VCaP (cell line): ENCODE measurements at regions not wholly inside any gene's neighbourhood (a gene's known extent, or its start where the extent isn't known, plus 50 kb on each side); places are given as distances from the start of the nearest gene placed in this dataset.
"Not testable (repeated sequence)": the region's sequence is repeated elsewhere in the genome, so short reads cannot be mapped to it uniquely, and the experiment has no call there.

ENCODE experiments used
- H3K27ac ChIP-seq: fragments of 450-650 bp; 2 replicates; pipeline ENCODE4 v1.5.1; 2017
- TF ChIP-seq, protein P1 (sequence below): fragments of 450-650 bp; conservative IDR thresholded peaks from 2 replicates; pipeline ENCODE4 v1.5.1; 2017; ENCODE audit warnings: mild to moderate bottlenecking, moderate library complexity

- TF ChIP-seq, protein P1, sequence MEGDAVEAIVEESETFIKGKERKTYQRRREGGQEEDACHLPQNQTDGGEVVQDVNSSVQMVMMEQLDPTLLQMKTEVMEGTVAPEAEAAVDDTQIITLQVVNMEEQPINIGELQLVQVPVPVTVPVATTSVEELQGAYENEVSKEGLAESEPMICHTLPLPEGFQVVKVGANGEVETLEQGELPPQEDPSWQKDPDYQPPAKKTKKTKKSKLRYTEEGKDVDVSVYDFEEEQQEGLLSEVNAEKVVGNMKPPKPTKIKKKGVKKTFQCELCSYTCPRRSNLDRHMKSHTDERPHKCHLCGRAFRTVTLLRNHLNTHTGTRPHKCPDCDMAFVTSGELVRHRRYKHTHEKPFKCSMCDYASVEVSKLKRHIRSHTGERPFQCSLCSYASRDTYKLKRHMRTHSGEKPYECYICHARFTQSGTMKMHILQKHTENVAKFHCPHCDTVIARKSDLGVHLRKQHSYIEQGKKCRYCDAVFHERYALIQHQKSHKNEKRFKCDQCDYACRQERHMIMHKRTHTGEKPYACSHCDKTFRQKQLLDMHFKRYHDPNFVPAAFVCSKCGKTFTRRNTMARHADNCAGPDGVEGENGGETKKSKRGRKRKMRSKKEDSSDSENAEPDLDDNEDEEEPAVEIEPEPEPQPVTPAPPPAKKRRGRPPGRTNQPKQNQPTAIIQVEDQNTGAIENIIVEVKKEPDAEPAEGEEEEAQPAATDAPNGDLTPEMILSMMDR: no peak
- no peak overlapping the region for H3K27ac ChIP-seq
These were observed 131.0 kb upstream of the CIBAR2 start for GRCh38 chr16:85243308-85243707.

GRCh38 chr16:85244452-85244851 lies 132.2 kb upstream of the CIBAR2 start:
- H3K27ac ChIP-seq: not testable (repeated sequence)

- H3K27ac ChIP-seq: no peak overlapping the region
- TF ChIP-seq, protein P1: peak; percentile 68
These were observed 133.3 kb upstream of the CIBAR2 start for GRCh38 chr16:85245307-85246172.

DNA sequence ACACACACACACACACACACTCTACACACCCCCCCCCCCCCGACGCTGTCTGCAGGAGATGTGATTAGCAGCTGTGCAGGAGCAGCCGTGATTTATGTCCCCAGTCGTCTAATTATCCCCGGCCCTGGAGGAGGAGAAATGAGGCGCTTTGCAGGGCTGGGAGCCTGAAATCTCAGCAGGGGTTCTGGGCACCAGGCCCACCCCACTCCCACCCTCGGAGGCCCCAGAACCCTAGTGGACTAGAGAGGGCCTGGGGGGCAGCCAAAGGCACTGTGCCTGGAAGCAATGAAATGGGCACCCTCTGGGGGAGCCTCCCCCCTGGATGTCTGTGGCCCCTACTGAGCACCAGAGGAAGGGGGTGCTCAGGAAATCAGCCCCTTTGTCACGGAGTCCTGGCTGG lies 134.2 kb upstream of the CIBAR2 start:
- TF ChIP-seq, protein P1: no peak
- H3K27ac ChIP-seq: no peak overlapping the region

DNA sequence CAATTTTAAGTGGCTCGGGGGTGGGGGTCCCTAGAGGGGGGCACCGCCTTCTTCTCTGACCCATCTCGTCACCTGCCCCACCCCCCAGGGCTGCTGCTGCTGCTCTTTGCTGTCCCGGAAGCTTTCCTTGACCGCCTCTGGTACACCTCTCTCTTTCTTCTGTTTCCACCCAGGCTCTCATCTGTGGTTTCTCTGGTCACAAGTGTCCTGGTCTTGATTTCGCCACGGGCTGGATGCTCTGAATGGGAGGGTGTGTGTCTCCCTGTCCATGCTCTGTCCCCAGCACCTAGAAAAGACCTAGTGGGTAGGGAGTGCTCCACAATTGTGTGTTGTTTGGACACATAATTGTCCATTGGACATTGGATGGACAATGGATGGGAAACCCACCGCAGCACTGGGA lies 134.7 kb upstream of the CIBAR2 start:
- TF ChIP-seq, protein P1: no peak
- H3K27ac ChIP-seq: no peak overlapping the region

DNA sequence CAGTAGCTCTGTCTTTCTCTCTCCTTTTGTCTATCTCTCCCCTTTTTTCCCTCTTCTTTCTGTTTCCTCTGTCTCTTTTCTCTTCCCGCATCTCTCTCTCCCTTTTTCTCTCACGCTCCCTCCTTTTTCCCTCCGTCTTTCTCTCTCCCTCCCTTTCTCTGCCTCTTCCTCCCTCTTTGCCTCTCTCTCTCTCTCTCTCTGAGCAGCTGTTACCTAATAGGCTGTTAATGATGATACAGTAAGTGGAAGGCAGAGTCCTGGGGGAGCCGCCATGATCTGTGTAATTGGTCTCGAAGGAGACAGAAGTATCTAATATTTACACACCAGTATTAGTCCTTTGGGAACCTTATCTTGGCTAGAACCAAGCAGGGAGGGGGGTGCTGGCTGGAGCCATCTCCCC lies 136.1 kb upstream of the CIBAR2 start:
- H3K27ac ChIP-seq: no peak overlapping the region
- TF ChIP-seq, protein P1: no peak

GRCh38 chr16:85248857-85249256 lies 136.6 kb upstream of the CIBAR2 start:
- TF ChIP-seq, protein P1: no peak
- no peak overlapping the region for H3K27ac ChIP-seq

- H3K27ac ChIP-seq: no peak overlapping the region
- TF ChIP-seq, protein P1: no peak
These were observed 137.3 kb upstream of the CIBAR2 start for GRCh38 chr16:85249418-85250146.
